HG03045 (cell line): ENCODE measurements at regions not wholly inside any gene's neighbourhood (a gene's known extent, or its start where the extent isn't known, plus 50 kb on each side); places are given as distances from the start of the nearest gene placed in this dataset.
"Not testable (repeated sequence)": the region's sequence is repeated elsewhere in the genome, so short reads cannot be mapped to it uniquely, and the experiment has no call there.

Experiments used
- ATAC-seq: cut with Tn5 transposase; IDR thresholded peaks from one replicate; pipeline ENCODE4 v1.9.1; 2021; ENCODE audit warnings: mild to moderate bottlenecking, moderate library complexity; ENCODE audit not compliant: unreplicated experiment

- ATAC-seq = no peak
These were observed 184.4 kb upstream of the CCNG1 start for GRCh38 chr5:163252950-163253349.

- no peak for ATAC-seq
These were observed 177.9 kb upstream of the CCNG1 start for GRCh38 chr5:163259495-163259894.

GRCh38 chr5:163260471-163260870, 176.9 kb upstream of the CCNG1 start:
- no peak for ATAC-seq

- ATAC-seq = no peak
These were observed 176.4 kb upstream of the CCNG1 start for GRCh38 chr5:163260961-163261360.

- no peak for ATAC-seq
These were observed 175.6 kb upstream of the CCNG1 start for GRCh38 chr5:163261647-163262269.

- not testable (repeated sequence) for ATAC-seq
These were observed 171.1 kb upstream of the CCNG1 start for GRCh38 chr5:163266249-163266648.

GRCh38 chr5:163269624-163270023, 167.8 kb upstream of the CCNG1 start:
- ATAC-seq = no peak

- no peak for ATAC-seq
These were observed 160.9 kb upstream of the CCNG1 start for GRCh38 chr5:163276466-163276865.

- ATAC-seq = not testable (repeated sequence)
These were observed 156.5 kb upstream of the CCNG1 start for GRCh38 chr5:163280897-163281296.

- no peak for ATAC-seq
These were observed 155.9 kb upstream of the CCNG1 start for GRCh38 chr5:163281512-163281911.

- ATAC-seq = no peak
These were observed 143.6 kb upstream of the CCNG1 start for GRCh38 chr5:163293836-163294235.

GRCh38 chr5:163303718-163304117, 133.7 kb upstream of the CCNG1 start:
- ATAC-seq = no peak

GRCh38 chr5:163305655-163306054, 131.7 kb upstream of the CCNG1 start:
- ATAC-seq = no peak

GRCh38 chr5:163306421-163306820, 131.0 kb upstream of the CCNG1 start:
- no peak for ATAC-seq

- no peak for ATAC-seq
These were observed 127.5 kb upstream of the CCNG1 start for GRCh38 chr5:163309914-163310313.

GRCh38 chr5:163310997-163311396, 126.4 kb upstream of the CCNG1 start:
- no peak for ATAC-seq

GRCh38 chr5:163312598-163312997, 124.8 kb upstream of the CCNG1 start:
- ATAC-seq = no peak

GRCh38 chr5:163313049-163313448, 124.3 kb upstream of the CCNG1 start:
- not testable (repeated sequence) for ATAC-seq

- not testable (repeated sequence) for ATAC-seq
These were observed 121.0 kb upstream of the CCNG1 start for GRCh38 chr5:163316374-163316773.

GRCh38 chr5:163318707-163319106, 118.7 kb upstream of the CCNG1 start:
- ATAC-seq = no peak

- no peak for ATAC-seq
These were observed 115.9 kb upstream of the CCNG1 start for GRCh38 chr5:163321511-163321910.

- ATAC-seq = no peak
These were observed 106.4 kb upstream of the CCNG1 start for GRCh38 chr5:163330723-163331668.
